Astrocyte of the cerebellum (primary cell): ENCODE measurements at regions not wholly inside any gene's neighbourhood (a gene's known extent, or its start where the extent isn't known, plus 50 kb on each side); places are given as distances from the start of the nearest gene placed in this dataset.

Experiments used
- DNase-seq: peaks from one replicate; pipeline ENCODE4 v3.0.0-alpha.2; 2011; ENCODE audit warnings: low read depth
- H3K4me3 ChIP-seq: 2 replicates; pipeline ENCODE4 v1.5.1; 2011; ENCODE audit warnings: mild to moderate bottlenecking, low read depth, low read length, moderate library complexity
- in situ Hi-C: cut with HindIII; loops from 2 replicates; pipeline ENCODE4 v1.10.0; 2017; ENCODE audit warnings: low sequenced_read_pairs
- TF ChIP-seq, protein P1 (sequence below): IDR thresholded peaks from 2 replicates; pipeline ENCODE4 v1.5.1; 2012; ENCODE audit warnings: low read length, low read depth, moderate library complexity, mild to moderate bottlenecking; ENCODE audit errors: missing control alignments

GRCh38 chr10:111548084-111548726 is 471.4 kb downstream of the ADRA2A start:
- in situ Hi-C loops = no loop called here
- H3K4me3 ChIP-seq = no peak overlapping the region
- DNase-seq = no peak
- TF ChIP-seq, protein P1, sequence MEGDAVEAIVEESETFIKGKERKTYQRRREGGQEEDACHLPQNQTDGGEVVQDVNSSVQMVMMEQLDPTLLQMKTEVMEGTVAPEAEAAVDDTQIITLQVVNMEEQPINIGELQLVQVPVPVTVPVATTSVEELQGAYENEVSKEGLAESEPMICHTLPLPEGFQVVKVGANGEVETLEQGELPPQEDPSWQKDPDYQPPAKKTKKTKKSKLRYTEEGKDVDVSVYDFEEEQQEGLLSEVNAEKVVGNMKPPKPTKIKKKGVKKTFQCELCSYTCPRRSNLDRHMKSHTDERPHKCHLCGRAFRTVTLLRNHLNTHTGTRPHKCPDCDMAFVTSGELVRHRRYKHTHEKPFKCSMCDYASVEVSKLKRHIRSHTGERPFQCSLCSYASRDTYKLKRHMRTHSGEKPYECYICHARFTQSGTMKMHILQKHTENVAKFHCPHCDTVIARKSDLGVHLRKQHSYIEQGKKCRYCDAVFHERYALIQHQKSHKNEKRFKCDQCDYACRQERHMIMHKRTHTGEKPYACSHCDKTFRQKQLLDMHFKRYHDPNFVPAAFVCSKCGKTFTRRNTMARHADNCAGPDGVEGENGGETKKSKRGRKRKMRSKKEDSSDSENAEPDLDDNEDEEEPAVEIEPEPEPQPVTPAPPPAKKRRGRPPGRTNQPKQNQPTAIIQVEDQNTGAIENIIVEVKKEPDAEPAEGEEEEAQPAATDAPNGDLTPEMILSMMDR = no peak

GRCh38 chr10:111551001-111551400 is 474.2 kb downstream of the ADRA2A start:
- TF ChIP-seq, protein P1 = no peak
- H3K4me3 ChIP-seq = no peak overlapping the region
- no peak for DNase-seq
- in situ Hi-C loops = no loop called here

- TF ChIP-seq, protein P1 = no peak
- in situ Hi-C loops = no loop called here
- no peak overlapping the region for H3K4me3 ChIP-seq
- no peak for DNase-seq
Observed at GRCh38 chr10:111556666-111557065, 479.8 kb downstream of the ADRA2A start.

DNA sequence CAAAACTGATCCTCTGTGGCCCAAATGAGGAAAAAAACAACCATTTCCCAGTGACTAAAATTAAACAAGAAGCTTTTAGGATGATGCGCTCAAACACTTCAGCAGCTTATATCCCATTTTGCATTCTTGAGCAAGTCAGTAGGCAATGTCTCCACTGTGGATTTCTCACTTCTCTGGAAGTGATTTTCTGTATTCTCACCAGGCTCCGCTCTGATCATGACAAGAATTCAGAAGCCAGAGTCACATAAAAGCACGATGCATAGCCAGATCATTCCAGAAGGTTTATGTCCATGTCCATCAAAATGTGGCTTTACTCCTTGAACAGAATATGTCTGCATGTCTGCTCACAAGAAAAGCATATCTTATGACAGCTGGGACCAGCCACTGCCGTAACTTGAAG is 481.4 kb downstream of the ADRA2A start:
- TF ChIP-seq, protein P1 = no peak
- DNase-seq = no peak
- in situ Hi-C loops = no loop called here
- H3K4me3 ChIP-seq = no peak overlapping the region

DNA sequence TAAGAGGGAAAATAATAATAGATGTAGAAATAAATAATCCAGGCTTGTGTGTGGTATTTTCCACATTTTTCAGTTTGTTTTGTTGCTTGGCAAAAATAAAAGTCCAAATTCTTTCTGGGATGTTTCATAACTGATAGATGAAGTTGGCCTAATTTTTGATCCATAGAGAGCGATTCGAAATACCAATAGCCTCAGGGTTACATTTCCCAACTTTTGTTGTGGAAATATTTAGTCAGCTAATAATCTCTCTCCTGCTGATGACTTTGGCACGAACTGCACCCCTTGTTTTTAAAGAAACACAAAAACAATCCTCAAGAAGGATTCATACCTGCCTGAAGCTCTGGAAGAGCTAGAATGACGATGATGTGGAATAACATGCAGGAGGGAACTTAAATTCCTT is 483.2 kb downstream of the ADRA2A start:
- in situ Hi-C loops = no loop called here
- no peak for DNase-seq
- H3K4me3 ChIP-seq = no peak overlapping the region
- TF ChIP-seq, protein P1 = no peak

GRCh38 chr10:111561124-111561523 is 484.3 kb downstream of the ADRA2A start:
- DNase-seq = no peak
- in situ Hi-C loops = no loop called here
- H3K4me3 ChIP-seq = no peak overlapping the region
- TF ChIP-seq, protein P1 = no peak
